GM23338 (cell line): ENCODE measurements at regions not wholly inside any gene's neighbourhood (a gene's known extent, or its start where the extent isn't known, plus 50 kb on each side); places are given as distances from the start of the nearest gene placed in this dataset.

Experiments
- ATAC-seq: fragments of 200-7000 bp; cut with Tn5 transposase; 3 replicates; pipeline ENCODE4 v1.9.1; 2020
- DNase-seq: peaks from one replicate; pipeline ENCODE4 v3.0.0-alpha.2; 2015; ENCODE audit warnings: low spot score
- H2AFZ ChIP-seq: fragments of 200-600 bp; sonication (generic); 2 replicates; pipeline ENCODE4 v1.8.0; 2016; ENCODE audit warnings: antibody characterized with exemption, mild to moderate bottlenecking, moderate library complexity
- H3F3A ChIP-seq: fragments of 200-600 bp; sonication (generic); replicated peaks from 2 replicates; pipeline ENCODE4 v1.8.0; 2017; ENCODE audit warnings: antibody characterized with exemption, mixed run types, low read depth
- H3K27ac ChIP-seq: fragments of 200-600 bp; sonication (generic); 2 replicates; pipeline ENCODE4 v1.6.1; 2016; ENCODE audit warnings: low read depth
- H3K27me3 ChIP-seq: fragments of 200-600 bp; sonication (generic); 2 replicates; pipeline ENCODE4 v1.8.0; 2016; ENCODE audit warnings: mild to moderate bottlenecking, mixed run types, moderate library complexity; ENCODE audit not compliant: insufficient read depth
- H3K36me3 ChIP-seq: fragments of 200-600 bp; sonication (generic); 2 replicates; pipeline ENCODE4 v1.8.0; 2016; ENCODE audit warnings: mild to moderate bottlenecking; ENCODE audit not compliant: insufficient read depth
- H3K4me1 ChIP-seq: fragments of 200-600 bp; sonication (generic); 2 replicates; pipeline ENCODE4 v1.8.0; 2016; ENCODE audit warnings: mild to moderate bottlenecking, moderate library complexity; ENCODE audit not compliant: insufficient read depth
- H3K4me2 ChIP-seq: fragments of 200-600 bp; sonication (generic); 2 replicates; pipeline ENCODE4 v1.7.1; 2017; ENCODE audit warnings: mixed run types
- H3K4me3 ChIP-seq: fragments of 200-600 bp; sonication (generic); 2 replicates; pipeline ENCODE4 v1.6.1; 2016; ENCODE audit warnings: mixed run types
- H3K79me2 ChIP-seq: fragments of 200-600 bp; sonication (generic); replicated peaks from 2 replicates; pipeline ENCODE4 v1.8.0; 2017; ENCODE audit warnings: mild to moderate bottlenecking; ENCODE audit not compliant: insufficient read depth
- H3K9me2 ChIP-seq: fragments of 200-600 bp; sonication (generic); 2 replicates; pipeline ENCODE4 v1.8.0; 2017; ENCODE audit not compliant: insufficient read depth
- H4K20me1 ChIP-seq: fragments of 200-600 bp; sonication (generic); replicated peaks from 2 replicates; pipeline ENCODE4 v1.8.0; 2017; ENCODE audit warnings: mild to moderate bottlenecking; ENCODE audit not compliant: insufficient read depth
- H3K27ac Mint-ChIP-seq: 2 replicates; pipeline ENCODE4 v1.8.0; 2020; ENCODE audit warnings: inconsistent platforms, mild to moderate bottlenecking, moderate library complexity, mixed read lengths
- H3K27me3 Mint-ChIP-seq: 3 replicates; pipeline ENCODE4 v1.8.0; 2022; ENCODE audit warnings: low read depth, mild to moderate bottlenecking, moderate library complexity, mixed read lengths, inconsistent platforms; ENCODE audit not compliant: insufficient read depth, poor library complexity
- H3K36me3 Mint-ChIP-seq: 3 replicates; pipeline ENCODE4 v1.8.0; 2021; ENCODE audit warnings: low read depth, mild to moderate bottlenecking, inconsistent platforms, moderate library complexity, mixed read lengths
- H3K4me1 Mint-ChIP-seq: 3 replicates; pipeline ENCODE4 v1.8.0; 2020; ENCODE audit warnings: mild to moderate bottlenecking, inconsistent platforms, mixed read lengths
- H3K4me3 Mint-ChIP-seq: 3 replicates; pipeline ENCODE4 v1.8.0; 2021; ENCODE audit warnings: moderate library complexity, mild to moderate bottlenecking, inconsistent platforms, mixed read lengths
- H3K9me3 Mint-ChIP-seq: 3 replicates; pipeline ENCODE4 v1.8.0; 2020; ENCODE audit warnings: moderate library complexity, mild to moderate bottlenecking, inconsistent platforms, mixed read lengths
- CTCF ChIP-seq, 2 experiments: fragments of 200-600 bp in 1 of 2; sonication (generic) in 1 of 2; conservative IDR thresholded peaks; 2 replicates each; pipeline versions ENCODE4 v1.5.1 to v1.6.1; 2016 to 2017; ENCODE audit warnings: antibody characterized with exemption in 2 of 2, low read depth in 2 of 2, mild to moderate bottlenecking in 2 of 2, moderate library complexity in 1 of 2
- EZH2phosphoT487 ChIP-seq: fragments of 200-600 bp; sonication (generic); IDR thresholded peaks from one replicate; pipeline ENCODE4 v1.8.1; 2018; ENCODE audit warnings: antibody characterized with exemption; ENCODE audit not compliant: unreplicated experiment
- REST ChIP-seq: IDR thresholded peaks from one replicate; pipeline ENCODE4 v1.6.1; 2018; ENCODE audit warnings: antibody characterized with exemption; ENCODE audit not compliant: unreplicated experiment
- STAT1 ChIP-seq: IDR thresholded peaks from one replicate; pipeline ENCODE4 v1.6.1; 2016; ENCODE audit warnings: antibody characterized with exemption; ENCODE audit not compliant: unreplicated experiment
- ZNF114 ChIP-seq: fragments of 250-450 bp; sonication (Bioruptor Pico); IDR thresholded peaks from 2 replicates; pipeline ENCODE4 v1.5.0; 2020; ENCODE audit warnings: mild to moderate bottlenecking, moderate library complexity
- ZNF331 ChIP-seq: fragments of 250-450 bp; sonication (Bioruptor Pico); IDR thresholded peaks from 2 replicates; pipeline ENCODE4 v1.5.0; 2020; ENCODE audit warnings: low read depth, mild to moderate bottlenecking, moderate library complexity

GRCh38 chr17:15145621-15146020 lies 119.5 kb downstream of the PMP22 start:
- no peak overlapping the region for H3K27ac Mint-ChIP-seq

GRCh38 chr17:15143524-15143923 lies 121.6 kb downstream of the PMP22 start:
- Histone ChIP-seq H3K27ac (no peak overlapping the region), H3K4me1 (no peaks in the 10 kb centered on the region), H3K9me2 (peaks cover 9% of the 10 kb centered on the region; the same call in 1 of the 2 replicates), H4K20me1 (no peaks in the 10 kb centered on the region), H3K4me2 (no peak overlapping the region), H3K79me2 (no peaks in the 10 kb centered on the region), H3K36me3 (no peaks in the 10 kb centered on the region), H3K4me3 (no peak overlapping the region), H2AFZ (peak overlapping the region; percentile 63; the same call in 1 of the 2 replicates), H3K27me3 (no peaks in the 10 kb centered on the region), H3F3A (no peaks in the 10 kb centered on the region)
- no peak overlapping the region for H3K27ac Mint-ChIP-seq
- no peak overlapping the region for H3K4me3 Mint-ChIP-seq
- peaks cover 2% of the 10 kb centered on the region for H3K27me3 Mint-ChIP-seq
- H3K9me3 Mint-ChIP-seq: peaks cover 7% of the 10 kb centered on the region; the same call in 2 of the 3 replicates
- no peak for TF ChIP-seq STAT1
- TF ChIP-seq CTCF (conservative IDR thresholded peaks at IDR 0.05; ENCODE audit: low read depth in 2 of 2): peak; percentile 50 to 72
- no peak for TF ChIP-seq EZH2phosphoT487
- TF ChIP-seq ZNF114 (CRISPR knock-in tag): no peak
- no peak for TF ChIP-seq ZNF331 (CRISPR knock-in tag)
- H3K36me3 Mint-ChIP-seq: no peaks in the 10 kb centered on the region; the same call in 2 of the 3 replicates
- DNase-seq: peak; percentile 46
- H3K4me1 Mint-ChIP-seq: no peaks in the 10 kb centered on the region
- peak; percentile 44; the same call in 2 of the 3 replicates for ATAC-seq

More at GRCh38 chr17:15145621-15146020, 119.5 kb downstream of the PMP22 start:
- Histone ChIP-seq H3K4me3 (no peak overlapping the region), H3K9me2 (peaks cover 12% of the 10 kb centered on the region), H2AFZ (peak overlapping the region; percentile 84; the same call in 1 of the 2 replicates), H4K20me1 (no peaks in the 10 kb centered on the region), H3K27me3 (no peaks in the 10 kb centered on the region), H3K4me2 (no peak overlapping the region), H3K27ac (no peak overlapping the region), H3K36me3 (no peaks in the 10 kb centered on the region), H3K79me2 (no peaks in the 10 kb centered on the region), H3K4me1 (no peaks in the 10 kb centered on the region), H3F3A (no peaks in the 10 kb centered on the region)
- H3K9me3 Mint-ChIP-seq: peaks cover 7% of the 10 kb centered on the region; the same call in 2 of the 3 replicates
- DNase-seq: no peak
- H3K27me3 Mint-ChIP-seq: peaks cover 2% of the 10 kb centered on the region
- ATAC-seq: no peak
- TF ChIP-seq REST: no peak
- H3K4me1 Mint-ChIP-seq: no peaks in the 10 kb centered on the region
- H3K36me3 Mint-ChIP-seq: no peaks in the 10 kb centered on the region; the same call in 2 of the 3 replicates
- no peak overlapping the region for H3K4me3 Mint-ChIP-seq
